Activated CD4-positive, alpha-beta T cell treated with anti-CD3 and anti-CD28 coated beads for 1 hour (primary cell): ENCODE measurements at regions not wholly inside any gene's neighbourhood (a gene's known extent, or its start where the extent isn't known, plus 50 kb on each side); places are given as distances from the start of the nearest gene placed in this dataset.
"Not testable (repeated sequence)": the region's sequence is repeated elsewhere in the genome, so short reads cannot be mapped to it uniquely, and the experiment has no call there.

Experiments used
- DNase-seq: peaks from one replicate; pipeline ENCODE4 v3.0.0-alpha.2; 2020

DNA sequence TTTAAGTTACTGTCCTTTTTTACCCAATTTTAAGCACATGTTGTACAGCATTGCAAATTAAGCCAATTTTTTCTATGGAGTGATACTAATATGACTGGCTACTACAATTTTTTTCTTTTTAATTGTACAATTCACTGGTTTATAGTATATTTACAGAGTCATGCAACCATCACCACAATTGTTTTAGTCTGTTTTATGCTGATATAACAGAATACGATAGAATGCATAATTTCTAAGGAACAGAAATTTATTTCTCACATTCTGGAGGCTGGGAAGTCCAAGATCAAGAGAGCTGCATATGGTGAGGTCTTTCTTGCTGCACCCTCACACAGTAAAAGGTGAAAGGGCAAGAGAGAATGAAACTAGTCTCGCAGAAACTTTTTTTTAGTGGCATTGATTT lies 125.3 kb downstream of the GLUD2 start:
- DNase-seq, result no peak

- no peak for DNase-seq
Measured at GRCh38 chrX:121179972-121180371, 132.6 kb downstream of the GLUD2 start.

GRCh38 chrX:121191779-121192178 lies 144.4 kb downstream of the GLUD2 start:
- no peak for DNase-seq

GRCh38 chrX:121195719-121196118 lies 148.3 kb downstream of the GLUD2 start:
- no peak for DNase-seq

DNA sequence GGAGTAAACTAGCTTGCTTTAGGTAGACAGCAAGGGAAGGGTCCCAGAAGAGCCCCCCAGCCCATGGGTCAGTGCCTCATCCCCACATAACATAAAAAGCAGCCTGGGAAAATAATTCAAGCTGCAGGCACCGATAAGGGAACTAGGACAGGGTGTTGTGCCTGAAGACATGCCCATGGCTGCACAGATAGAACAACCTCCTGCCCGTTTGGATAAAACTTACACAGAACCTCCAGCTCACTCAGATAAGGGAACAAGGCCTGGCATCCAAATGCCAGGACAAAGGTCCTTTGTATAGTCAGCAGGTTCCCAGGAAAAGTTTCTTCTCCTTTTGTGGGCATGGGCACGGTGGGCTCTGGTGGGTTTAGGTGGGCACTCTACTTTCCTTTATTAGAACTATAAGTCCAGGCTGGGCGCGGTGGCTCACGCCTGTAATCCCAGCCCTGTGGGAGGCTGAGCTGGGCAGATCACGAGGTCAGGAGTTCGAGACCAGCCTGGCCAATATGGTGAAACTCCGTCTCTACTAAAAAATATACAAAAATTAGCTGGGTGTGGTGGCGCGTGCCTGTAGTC lies 149.5 kb downstream of the GLUD2 start:
- DNase-seq, result not testable (repeated sequence)

DNA sequence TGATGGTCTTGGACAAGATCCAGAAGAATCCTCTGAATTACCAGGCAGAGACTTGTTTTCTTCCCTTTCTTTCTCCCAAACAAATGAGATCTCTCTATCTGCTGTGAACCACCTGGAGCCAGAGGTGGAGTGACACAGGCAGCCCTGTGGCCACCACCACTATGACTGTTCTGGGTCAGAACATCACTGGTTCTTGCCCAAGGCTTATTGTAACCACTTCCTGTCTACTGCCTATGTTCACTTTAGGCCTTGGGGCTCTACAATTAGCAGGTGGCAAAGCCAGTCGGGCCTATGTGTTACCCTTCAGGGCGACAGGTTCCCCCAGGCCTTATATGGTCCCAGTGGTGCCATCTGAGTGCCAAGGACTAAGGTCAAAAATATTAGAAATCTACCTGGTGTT lies 161.2 kb downstream of the GLUD2 start:
- no peak for DNase-seq

DNA sequence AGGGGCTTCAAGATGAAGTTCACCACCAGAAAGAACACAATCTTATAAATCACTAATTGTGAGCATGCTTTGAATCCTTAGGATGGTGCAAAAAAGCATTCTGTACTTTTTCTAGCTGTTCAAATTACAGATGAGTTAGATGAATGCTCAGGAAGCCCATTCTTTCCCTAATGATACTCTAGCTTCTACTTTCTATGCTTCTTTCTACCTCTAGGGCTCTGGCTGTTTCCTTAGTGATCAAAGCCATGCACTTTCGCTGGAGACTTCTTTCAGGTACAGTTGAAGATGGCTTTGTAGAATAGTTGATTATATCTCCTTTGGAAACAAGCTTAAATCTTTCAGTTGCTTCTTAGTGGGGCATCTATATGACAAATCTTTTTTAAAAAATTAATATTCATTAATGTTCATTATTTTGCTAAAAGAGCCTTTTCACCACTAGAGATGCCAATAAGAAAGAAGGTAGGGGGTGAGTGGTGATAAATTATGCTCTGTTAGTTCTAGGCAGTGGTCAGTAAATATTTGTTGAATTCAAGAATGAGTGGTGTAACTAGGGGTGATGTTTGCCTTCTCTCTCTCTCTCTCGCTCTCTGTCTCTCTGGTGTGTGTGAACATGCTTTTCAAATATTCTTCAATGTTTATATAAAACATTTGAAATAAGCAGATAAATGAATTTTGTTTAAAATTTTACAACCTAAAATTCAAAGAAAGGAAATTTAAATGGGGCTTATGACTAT lies 169.4 kb downstream of the GLUD2 start:
- no peak for DNase-seq

- no peak for DNase-seq
Measured at GRCh38 chrX:121221322-121221977, 174.0 kb downstream of the GLUD2 start.

DNA sequence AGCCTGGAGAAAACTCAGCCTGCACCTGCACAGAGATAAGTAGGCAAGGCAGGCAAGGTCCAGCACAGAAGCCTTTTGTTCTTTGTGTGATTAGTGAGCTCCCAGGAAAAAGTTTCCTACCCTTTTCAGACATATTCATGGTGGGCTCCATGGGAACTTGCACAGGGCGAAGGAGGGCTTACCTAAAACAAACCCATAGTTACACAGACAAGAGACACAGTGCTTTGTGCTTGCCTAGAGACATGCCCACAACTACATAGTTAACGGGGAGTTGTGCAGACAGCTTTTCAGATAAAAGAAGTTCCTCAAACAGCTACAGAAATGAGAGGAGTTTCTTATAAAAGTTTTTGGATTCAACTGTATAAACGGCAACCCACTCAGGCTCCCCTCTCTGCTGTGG lies 180.5 kb downstream of the GLUD2 start:
- DNase-seq, result no peak

- no peak for DNase-seq
Measured at GRCh38 chrX:121231566-121232358, 184.4 kb downstream of the GLUD2 start.

GRCh38 chrX:121236040-121236439 lies 188.6 kb downstream of the GLUD2 start:
- DNase-seq, result no peak

- no peak for DNase-seq
Measured at GRCh38 chrX:121238093-121238492, 190.7 kb downstream of the GLUD2 start.

- DNase-seq, result no peak
Measured at GRCh38 chrX:121244511-121244910, 197.1 kb downstream of the GLUD2 start.

- no peak for DNase-seq
Measured at GRCh38 chrX:121245763-121246162, 198.4 kb downstream of the GLUD2 start.

GRCh38 chrX:121254336-121254735 lies 206.9 kb downstream of the GLUD2 start:
- DNase-seq, result no peak

DNA sequence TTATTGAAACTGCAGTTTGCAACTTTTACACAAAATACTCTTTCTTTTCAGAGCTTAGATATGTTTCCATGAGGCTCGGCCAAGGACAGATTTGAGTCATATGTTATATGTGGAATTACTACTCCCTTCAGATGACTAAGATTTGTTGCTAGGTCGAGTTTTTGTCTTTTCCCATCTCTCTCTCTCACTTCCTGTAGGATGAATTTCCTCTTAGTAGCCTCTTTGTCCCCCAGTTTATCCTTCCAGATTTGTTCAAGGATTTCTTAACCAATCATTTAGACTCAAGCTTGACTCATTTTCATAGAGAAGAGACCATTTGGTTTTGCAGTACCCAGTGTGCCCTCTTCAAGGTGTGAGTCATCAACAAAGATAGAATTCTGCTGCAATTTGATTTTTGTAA lies 209.2 kb downstream of the GLUD2 start:
- no peak for DNase-seq

DNA sequence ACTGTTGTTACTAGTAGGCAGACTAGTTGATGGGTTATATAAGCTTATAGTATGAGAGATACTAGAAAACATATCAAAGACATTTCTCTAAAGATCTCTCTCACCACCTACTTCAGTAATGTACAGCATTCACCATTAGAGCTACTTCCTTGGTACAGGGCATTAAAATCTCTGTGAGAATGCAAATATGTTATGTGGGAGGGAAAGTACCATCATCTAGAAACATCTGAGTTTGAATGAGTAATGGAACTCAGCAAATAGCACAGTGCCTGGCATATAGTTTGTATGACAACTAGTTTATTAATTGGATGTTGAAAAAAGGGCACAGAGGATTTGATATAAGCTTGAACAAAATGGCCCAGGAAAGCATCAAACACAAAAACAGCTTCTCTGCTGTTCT lies 211.1 kb downstream of the GLUD2 start:
- DNase-seq, result no peak

- no peak for DNase-seq
Measured at GRCh38 chrX:121259170-121259569, 211.8 kb downstream of the GLUD2 start.

- DNase-seq, result no peak
Measured at GRCh38 chrX:121260596-121261240, 213.3 kb downstream of the GLUD2 start.

- no peak for DNase-seq
Measured at GRCh38 chrX:121283921-121284320, 236.5 kb downstream of the GLUD2 start.

DNA sequence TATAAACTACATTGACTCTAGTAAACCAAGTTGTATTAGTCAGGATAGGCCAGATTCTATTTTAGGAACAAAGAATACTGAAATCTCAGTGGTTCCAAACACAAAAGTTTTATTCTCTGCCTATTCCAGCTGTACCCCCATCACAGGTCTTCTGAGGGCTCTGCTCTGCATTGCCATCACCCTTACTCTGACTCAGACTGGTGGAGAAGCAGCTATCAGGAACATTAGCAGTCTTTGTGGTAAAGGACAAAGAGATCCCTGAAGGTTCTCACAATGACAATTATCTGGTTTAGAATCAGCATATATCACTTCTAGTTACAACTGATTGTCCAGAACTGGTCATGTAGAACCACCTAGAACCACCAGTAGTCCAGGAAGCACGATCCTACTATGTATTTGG lies 251.1 kb downstream of the GLUD2 start:
- DNase-seq, result no peak

DNA sequence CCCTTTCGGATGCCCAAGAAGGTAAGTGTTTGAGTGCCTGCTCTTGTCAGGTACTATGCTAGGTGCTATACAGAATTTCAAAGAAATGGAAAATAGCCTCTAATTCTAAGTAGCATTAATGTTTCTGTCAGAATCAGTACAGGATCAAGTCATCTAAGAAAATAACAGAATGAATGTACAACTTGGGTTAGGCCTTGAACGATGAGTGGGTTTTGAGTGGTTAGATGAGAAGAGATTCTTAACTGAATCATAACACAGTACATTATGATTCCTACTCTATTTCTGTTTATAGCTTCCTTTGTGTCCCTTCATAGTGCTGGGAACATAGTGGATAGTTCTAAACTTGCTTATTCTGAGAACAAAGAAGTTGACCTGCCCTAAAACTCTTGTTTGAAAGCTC lies 253.9 kb downstream of the GLUD2 start:
- no peak for DNase-seq

GRCh38 chrX:121301822-121302221 lies 254.4 kb downstream of the GLUD2 start:
- no peak for DNase-seq
